ENCODE measurements at regions not wholly inside any gene's neighbourhood (a gene's known extent, or its start where the extent isn't known, plus 50 kb on each side); places are given as distances from the start of the nearest gene placed in this dataset.
A peak's percentile ranks its signal among the peaks of the same experiment; 100 is the strongest.

- no peak for TF ChIP-seq PATZ1 (CRISPR knock-in tag; IDR thresholded peaks at IDR 0.05; ENCODE audit: borderline replicate concordance)
- TF ChIP-seq TOX (CRISPR knock-in tag; IDR thresholded peaks at IDR 0.05; ENCODE audit: borderline replicate concordance) = no peak
- no peak for TF ChIP-seq ZFP3 (CRISPR knock-in tag; IDR thresholded peaks at IDR 0.05)
- TF ChIP-seq CSDC2 (CRISPR knock-in tag; IDR thresholded peaks at IDR 0.05) = no peak
- peak; percentile 68 for ATAC-seq
Measured at GRCh38 chr2:57549642-57550102, 496.9 kb upstream of the VRK2 start.

- ATAC-seq = no peak
- no peak for TF ChIP-seq SNAI2 (CRISPR knock-in tag; IDR thresholded peaks at IDR 0.05)
- TF ChIP-seq CSRNP3 (CRISPR knock-in tag; IDR thresholded peaks at IDR 0.05) = no peak
- no peak for TF ChIP-seq ZFP30 (CRISPR knock-in tag; IDR thresholded peaks at IDR 0.05)
- TF ChIP-seq CSDC2 (CRISPR knock-in tag; IDR thresholded peaks at IDR 0.05) = no peak
Measured at GRCh38 chr2:57550912-57551311, 495.7 kb upstream of the VRK2 start.

- TF ChIP-seq GLIS3 (CRISPR knock-in tag; IDR thresholded peaks at IDR 0.05) (no peak), POU6F1 (CRISPR knock-in tag; IDR thresholded peaks at IDR 0.05; ENCODE audit: borderline replicate concordance, low read depth) (no peak), ARNTL (CRISPR knock-in tag; IDR thresholded peaks at IDR 0.05; ENCODE audit: borderline replicate concordance, low read depth) (no peak), ISL1 (CRISPR knock-in tag; IDR thresholded peaks at IDR 0.05) (no peak), ZFP30 (CRISPR knock-in tag; IDR thresholded peaks at IDR 0.05) (no peak), TOX (CRISPR knock-in tag; IDR thresholded peaks at IDR 0.05; ENCODE audit: borderline replicate concordance) (no peak), RARB (CRISPR knock-in tag; IDR thresholded peaks at IDR 0.05) (no peak), TCF4 (CRISPR knock-in tag; IDR thresholded peaks at IDR 0.05; ENCODE audit: borderline replicate concordance) (no peak), PPARA (CRISPR knock-in tag; IDR thresholded peaks at IDR 0.05; ENCODE audit: borderline replicate concordance) (no peak), ZFP3 (CRISPR knock-in tag; IDR thresholded peaks at IDR 0.05) (no peak), BACH2 (CRISPR knock-in tag; IDR thresholded peaks at IDR 0.05; ENCODE audit: borderline replicate concordance) (no peak), PATZ1 (CRISPR knock-in tag; IDR thresholded peaks at IDR 0.05; ENCODE audit: borderline replicate concordance) (no peak), CREB5 (CRISPR knock-in tag; IDR thresholded peaks at IDR 0.05; ENCODE audit: low read depth) (no peak), CSRNP3 (CRISPR knock-in tag; IDR thresholded peaks at IDR 0.05) (no peak), CSDC2 (CRISPR knock-in tag; IDR thresholded peaks at IDR 0.05) (no peak), ESRRG (CRISPR knock-in tag; IDR thresholded peaks at IDR 0.05) (no peak), SNAI2 (CRISPR knock-in tag; IDR thresholded peaks at IDR 0.05) (no peak), ZNF8 (CRISPR knock-in tag; IDR thresholded peaks at IDR 0.05) (no peak), TSHZ2 (CRISPR knock-in tag; IDR thresholded peaks at IDR 0.05) (no peak), ZNF70 (CRISPR knock-in tag; IDR thresholded peaks at IDR 0.05) (no peak)
- ATAC-seq = peak; percentile 52; the same call in 2 of the 3 replicates
Measured at GRCh38 chr2:57552885-57553284, 493.7 kb upstream of the VRK2 start.

All from SK-N-SH treated with all-trans-retinoic acid at 6 μM for 48 hours (cell line).